HG03139 (cell line): ENCODE measurements at regions not wholly inside any gene's neighbourhood (a gene's known extent, or its start where the extent isn't known, plus 50 kb on each side); places are given as distances from the start of the nearest gene placed in this dataset.

Experiments
- ATAC-seq: cut with Tn5 transposase; IDR thresholded peaks from one replicate; pipeline ENCODE4 v1.9.1; 2021; ENCODE audit not compliant: unreplicated experiment

DNA sequence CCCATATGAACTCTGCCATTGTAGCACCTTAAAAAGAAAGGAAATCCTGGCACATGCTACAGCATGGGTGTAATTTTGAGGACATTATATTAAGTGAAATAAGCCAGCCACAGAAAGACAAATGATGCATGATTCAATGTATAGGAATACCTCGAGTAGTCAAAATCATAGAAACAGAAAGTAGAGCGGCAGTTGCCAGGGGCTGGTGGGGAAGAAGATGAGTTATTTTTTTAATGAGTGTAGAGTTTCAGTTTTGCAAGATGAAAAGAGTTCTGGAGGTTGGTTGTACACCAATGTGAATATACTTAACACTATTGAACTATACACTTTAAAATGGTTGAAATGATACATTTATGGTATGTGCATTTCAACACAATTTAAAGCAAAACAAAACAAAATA, 133.0 kb downstream of the ZDHHC21 start:
- no peak for ATAC-seq

DNA sequence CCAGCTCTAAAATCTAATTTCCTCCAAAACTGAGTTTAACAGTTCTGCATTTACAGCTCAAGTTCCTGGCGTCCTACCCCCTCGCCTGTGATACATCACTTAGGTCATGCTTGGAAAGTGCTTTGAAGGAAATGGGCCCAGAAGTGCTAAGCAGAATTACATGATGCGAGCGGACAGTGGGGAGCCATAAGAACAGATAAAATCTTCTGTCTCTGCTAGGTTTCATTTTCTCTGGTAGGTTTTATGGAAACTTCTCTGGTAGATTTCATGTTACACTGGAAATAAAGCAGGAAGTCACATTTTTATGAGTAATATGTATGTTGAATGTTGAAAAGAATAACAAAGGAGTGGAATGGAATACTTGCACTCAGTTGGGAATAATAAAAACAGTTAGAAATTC, 138.3 kb downstream of the ZDHHC21 start:
- ATAC-seq: no peak

DNA sequence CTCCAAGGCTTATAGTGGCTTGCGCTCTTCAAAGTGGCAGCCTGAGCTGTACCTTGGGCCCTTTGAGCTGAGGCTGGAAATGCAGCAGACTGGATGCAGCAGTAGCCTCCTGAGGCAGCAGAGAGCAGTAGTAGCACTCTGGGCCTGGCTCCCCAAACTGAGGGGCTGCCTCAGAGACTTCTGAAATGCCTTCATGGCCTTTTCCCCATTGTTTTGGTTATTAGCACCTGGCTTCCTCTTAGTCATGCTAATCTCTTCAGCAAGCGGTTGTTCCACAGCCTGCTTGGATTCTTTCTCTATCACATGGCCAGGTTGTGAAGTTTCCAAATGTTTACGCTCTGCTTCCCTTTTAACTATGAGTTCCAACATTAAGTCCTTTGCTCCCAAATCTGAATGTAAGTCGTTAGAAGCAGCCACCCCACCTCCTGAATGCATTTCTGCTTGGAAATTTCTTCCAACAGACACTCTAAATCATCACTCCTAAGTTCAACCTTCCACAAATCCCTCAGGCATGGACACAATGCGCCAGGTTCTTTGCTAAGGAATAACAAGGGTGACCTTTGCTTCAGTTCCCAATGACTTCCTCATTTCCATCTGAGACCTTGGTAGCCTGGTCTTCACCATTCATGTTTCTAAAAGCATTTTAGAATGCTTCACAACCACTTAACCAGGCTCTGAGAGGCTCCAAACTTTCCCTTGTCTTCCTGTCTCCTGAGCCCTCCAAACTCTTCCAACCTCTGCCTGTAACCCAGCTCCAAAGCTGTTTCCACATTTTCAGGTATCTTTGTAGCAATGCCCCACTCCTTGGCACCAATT, 145.8 kb downstream of the ZDHHC21 start:
- ATAC-seq: no peak

DNA sequence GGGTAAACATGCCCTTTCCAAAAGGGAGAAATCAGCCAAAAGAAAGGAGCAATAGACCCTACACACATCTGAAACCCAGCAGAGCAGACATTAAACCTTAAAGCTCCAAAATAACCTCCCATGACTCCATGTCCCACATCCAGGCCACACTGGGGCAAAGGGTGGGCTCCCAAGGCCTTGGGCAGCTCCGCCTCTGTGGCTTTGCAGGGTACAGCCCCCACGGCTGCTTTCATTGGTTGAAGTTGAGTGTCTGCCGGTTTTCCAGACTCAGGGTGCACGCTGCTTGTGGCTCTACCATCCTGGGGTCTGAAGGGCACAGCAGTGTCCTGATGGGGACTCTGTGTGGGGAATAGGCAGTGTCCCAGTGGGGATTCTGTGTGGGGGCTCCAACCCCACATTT, 146.5 kb downstream of the ZDHHC21 start:
- ATAC-seq: no peak

DNA sequence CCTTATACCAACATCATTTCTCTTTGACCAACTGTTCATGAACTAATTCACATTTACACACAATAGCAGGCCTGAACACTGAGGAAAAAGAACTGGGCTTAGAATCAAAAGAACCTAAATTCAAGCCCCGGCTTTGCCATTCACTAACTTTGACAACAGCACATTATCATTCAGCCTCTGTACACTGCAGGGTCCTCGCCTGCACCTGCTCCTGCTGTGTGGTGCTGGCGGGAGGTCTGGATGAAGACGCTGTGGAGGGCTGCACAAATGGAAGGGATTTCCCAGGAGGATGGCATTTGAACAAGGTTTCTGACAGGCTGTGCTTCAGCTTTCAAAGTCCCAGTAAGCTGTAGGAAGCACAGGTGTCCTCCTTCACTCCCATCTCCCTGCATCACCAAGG, 151.2 kb downstream of the ZDHHC21 start:
- ATAC-seq: no peak

DNA sequence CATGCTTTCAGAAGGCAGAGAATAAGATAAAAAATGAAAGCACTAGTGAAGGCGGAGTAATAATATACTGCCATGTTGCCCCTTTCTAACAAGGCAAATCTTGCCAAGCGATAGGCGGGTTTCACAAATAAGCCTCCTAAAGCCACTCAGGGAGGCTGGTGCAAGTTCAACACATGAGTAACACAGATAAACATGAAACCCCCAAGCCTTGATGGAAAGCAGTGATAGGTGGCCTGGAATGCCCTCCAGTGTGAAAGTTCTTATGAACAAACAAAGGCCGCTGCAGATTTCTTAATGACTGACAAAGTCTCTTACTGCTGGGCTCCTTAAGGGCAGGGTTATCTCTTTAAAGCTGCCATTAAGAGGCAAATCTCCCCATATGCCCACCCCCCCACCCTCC, 154.7 kb downstream of the ZDHHC21 start:
- no peak for ATAC-seq

DNA sequence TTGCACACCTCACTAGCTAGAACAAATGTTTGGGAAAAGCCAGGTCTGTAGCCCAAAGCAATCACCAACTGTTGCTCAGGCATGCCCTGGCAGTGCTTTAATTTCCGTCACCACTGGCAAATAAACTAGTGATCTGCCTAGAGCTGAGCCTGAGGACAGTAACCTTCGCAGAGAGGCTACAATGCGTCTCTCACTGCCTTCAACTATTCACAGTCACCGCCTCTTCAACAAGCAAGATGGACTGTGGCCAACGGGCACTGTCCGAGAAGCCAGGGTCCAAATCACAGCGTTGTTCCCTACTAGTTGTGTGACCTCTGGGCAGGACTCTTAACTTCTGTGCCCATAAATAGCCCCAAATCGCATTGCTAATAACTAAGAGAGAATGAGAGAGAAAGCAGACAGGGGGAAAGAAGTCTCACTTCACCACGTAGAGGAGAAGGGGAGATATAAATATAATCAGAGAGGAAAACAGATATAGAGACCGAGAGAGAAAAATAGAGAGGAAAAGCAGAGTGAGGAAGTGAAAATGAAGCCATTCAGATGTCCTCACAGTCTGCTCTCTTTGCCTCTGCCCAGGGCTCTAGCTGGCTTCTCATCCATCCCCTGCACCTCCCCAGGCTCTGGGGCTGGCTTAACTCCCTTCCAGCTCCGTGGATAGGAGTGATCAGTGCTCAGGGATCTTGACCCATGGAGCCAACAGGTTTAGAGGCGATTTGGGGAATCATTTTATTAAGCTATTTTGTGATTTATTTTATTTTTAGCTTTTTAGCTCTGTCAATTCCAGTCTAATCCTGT, 157.9 kb downstream of the ZDHHC21 start:
- ATAC-seq: no peak

DNA sequence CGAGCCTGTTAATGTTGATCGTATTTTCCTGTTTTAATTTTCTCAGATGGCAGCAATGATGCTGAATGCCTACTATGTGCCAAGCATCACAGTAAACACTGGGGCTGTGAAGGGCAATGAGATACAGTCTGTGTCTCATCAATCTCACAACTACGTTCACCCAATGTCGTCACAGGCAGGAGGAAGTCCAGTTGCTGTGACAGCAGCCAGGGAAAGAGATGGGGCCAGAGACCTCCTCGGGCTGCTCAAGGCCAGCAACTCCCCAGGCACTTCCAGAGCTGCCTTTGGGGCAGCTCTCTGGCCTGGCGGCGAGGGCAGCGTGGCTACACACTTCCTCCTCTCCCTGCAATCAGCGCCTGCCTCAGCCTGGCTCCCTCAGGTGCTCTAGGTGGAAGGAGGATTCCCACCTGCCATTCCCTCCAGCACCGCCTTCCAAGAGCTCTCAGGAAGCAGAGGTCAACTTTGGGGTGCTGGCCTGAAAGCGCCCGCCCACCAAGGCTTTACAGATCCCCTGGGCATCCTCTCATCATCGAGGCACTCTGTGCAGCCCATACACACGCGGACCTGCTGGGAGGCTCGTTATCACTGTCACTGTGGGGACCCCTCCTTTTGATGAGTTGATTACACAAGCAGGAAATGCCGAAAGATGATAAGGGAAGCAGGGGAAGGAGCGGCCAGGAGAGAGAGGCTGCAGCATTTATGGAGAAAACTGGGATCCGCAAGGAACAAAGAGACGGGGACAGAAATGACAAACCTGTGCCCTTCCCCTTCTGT, 159.2 kb downstream of the ZDHHC21 start:
- no peak for ATAC-seq

DNA sequence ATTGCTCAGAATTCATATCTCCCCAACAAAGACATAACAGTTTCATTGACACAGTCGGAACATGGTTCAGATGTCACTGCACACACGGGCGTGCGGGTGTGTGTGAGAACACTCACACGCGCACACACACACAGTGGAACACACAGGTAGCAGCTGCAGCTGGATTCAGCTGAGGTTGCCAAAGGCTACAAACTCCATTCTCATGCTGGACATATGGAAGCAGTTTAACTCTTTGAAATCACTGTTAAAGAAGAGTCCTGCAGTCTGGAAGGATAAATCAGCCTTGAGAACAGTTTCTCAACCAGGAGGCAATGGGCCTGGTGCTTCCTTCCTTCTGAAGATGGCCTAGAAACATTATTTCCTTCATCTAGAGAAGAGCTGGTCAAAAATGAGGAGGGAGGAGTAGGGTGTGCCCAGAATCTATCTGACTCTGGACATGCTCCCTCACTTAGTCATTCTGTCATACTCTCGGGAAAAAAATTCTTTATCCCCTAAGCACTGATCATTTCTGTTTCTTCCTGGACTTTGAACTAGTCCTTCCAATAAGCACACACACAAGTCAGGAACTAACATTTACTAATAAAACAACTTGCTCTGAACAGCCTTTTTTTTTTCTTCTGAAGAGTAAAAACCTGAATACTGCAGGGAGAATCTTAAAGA, 160.6 kb downstream of the ZDHHC21 start:
- no peak for ATAC-seq

DNA sequence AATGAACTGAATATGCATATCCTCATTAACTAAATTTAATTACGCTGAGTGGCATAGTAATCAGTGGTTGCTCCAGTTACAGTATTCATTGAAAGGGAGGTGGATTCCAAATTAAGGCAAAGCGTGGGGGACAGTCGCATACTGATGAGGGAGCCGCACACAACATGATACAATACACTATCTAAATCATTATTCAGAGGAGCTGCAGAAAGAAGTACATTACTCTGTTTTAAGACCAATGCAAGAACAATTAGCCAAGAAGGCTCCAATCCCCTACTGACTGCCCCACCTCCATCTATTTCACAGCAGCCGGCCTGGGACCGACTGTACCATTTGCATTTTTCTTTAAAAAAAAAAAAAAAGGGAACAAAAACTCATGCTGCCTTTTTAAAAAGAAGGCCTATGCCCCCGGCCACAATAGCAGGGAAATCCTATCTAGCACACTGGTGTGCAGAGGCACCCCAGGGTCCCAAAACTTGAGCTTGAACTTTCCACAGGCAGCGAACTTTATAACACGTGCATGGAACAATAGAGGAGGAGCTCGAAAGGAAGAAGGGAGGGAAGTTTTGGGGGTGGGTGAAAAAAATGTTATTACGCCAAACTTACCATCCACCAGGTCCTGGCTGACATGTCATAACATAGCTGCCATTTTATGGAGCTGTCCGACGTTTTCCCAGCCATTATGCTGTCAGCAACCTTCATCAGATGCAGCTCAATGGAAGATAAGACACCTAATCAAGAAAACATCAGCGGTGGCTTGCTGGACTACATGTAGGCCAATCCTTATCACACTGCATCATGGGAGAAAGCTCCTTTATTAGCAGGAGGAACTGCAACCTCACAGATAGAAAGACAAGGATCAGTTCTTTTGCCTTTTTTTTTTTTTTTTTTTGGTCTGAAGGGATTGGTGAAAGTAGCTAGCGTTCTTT, 161.6 kb downstream of the ZDHHC21 start:
- ATAC-seq: no peak

DNA sequence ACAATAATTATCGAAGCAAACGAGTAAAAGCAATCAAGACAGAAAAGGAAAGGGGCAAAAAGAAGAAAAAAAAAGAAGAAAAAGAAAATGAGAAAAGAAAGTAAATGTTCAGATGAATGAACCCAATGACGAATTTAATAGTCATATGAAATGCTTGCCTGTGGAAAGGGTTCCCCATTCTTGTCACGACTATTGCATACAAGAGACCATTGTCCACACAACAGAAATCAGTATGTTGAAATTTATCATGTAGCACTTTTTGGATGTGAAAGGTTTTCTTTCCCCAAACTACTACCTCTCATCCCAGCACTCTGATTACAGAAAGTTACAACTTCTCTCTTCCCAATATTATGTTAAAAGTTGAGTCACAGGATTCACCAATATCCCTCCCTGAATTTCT, 162.4 kb downstream of the ZDHHC21 start:
- ATAC-seq: no peak

DNA sequence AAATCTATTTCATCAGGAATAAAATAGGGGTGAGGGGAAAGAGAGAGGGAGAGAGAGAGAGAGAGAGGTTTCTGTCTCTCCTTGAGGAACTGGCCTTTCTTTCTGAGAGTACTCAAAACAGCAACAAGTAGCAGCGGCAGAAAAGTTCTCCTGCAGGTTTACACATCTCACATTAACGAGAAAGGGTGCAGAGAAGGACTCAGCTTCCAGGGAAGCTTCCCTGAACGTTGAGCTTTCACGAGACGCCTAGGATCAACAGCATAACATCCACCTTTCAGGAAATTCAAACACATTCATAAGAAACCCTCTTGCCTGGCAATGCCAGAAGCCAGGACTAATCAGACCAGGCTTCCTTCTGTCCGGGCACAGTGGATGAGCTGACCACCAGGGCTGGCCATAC, 162.9 kb downstream of the ZDHHC21 start:
- no peak for ATAC-seq

DNA sequence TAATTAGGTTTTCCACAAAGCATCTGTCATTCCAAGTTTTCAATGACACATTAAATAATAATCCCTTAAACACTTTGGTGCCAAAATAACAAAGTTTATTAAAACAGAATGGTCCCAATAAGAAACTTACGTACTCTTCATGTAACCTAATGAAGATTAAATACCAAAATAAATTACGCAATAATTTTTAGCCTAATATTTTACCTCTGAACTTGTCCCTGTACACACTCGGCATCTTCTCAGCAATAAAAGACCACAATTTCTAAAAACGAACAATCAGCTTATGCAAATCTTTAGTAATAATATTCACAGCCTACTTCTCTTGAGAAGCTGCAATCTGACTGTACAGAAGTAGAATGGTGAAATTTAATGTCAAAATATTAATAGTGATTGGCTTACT, 163.6 kb downstream of the ZDHHC21 start:
- no peak for ATAC-seq

DNA sequence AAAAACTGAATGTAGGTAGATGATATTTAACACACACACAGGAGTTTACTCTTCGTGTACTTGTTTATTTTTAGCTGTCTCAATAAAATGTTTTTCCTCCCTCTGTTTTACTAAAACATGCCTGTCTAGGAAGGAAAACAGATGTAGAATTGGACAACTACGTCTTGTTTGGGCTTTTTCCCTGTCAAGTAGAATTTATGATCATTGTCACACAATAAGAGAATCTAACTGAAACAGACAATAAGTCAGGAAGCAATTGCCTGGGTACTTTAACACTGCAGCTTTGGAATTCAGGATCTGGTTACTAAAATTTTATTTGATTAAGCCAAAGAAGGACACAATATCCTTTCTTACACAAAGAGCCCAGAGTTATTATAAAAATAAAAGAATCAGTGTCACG, 164.2 kb downstream of the ZDHHC21 start:
- no peak for ATAC-seq

DNA sequence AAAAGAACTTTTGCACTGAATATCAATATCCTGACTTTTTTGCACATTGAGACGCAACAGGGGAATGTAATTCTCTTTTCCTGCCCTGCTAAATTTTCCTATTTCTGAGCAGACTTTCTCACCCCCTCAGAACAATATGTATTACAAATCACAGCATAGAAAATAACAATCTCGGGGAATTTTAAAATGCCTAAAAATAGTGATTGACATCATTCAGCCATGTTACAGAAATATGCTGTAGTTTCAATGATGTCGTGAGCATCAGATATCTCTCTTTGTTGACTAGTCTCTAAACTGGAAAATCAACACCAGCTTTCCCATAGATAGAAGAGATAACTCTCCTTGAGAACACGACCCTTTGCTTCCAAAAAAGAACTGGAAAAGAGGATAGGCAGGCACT, 166.7 kb downstream of the ZDHHC21 start:
- no peak for ATAC-seq

DNA sequence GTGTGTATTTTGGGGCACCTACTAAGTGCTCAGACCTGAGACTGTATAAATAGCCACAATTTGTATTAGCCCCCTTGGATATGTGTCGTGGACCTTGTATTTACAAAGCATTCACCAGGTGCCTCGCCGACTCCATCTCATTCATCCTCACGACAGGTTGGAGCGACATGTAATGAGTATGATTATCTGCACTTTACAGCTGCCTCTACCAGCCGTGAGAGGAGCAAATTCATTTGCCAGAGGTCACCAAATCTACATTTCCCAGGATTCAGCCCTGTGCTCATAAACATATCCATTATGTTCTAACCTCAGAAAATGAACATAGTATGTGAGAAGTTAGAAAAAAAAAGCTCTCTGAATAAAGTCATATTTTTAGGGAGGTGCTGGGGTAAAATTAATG, 167.4 kb downstream of the ZDHHC21 start:
- no peak for ATAC-seq

DNA sequence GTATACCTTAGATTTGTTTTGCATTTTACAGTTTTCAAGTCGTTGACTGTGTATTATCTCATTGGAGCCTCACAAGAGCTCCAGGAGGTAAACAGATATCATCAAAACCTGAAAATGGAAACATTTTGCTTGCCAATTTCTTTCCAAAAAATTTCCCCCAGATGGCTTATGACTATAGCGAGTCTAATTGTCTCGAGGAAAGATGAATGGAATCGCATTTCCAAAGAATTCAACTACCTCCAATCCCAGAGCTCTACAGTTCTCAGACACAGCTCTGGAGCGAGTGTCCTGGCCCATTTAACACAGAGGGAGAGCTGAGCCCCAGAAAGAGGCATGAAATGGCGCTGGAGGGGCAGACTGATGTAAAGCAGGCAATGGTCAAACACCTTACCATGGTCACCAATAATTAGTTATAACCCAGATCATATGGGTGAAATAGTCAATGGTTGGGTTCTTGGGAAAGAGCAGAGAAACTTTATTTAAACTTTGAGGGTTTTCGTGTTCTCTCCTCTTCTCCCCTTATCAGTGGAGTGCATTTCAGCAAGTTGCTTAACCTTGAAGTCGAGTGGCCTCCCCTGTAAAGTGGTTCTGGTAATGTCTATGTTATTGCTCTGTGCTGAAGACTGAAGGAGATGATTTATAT, 168.2 kb downstream of the ZDHHC21 start:
- no peak for ATAC-seq

DNA sequence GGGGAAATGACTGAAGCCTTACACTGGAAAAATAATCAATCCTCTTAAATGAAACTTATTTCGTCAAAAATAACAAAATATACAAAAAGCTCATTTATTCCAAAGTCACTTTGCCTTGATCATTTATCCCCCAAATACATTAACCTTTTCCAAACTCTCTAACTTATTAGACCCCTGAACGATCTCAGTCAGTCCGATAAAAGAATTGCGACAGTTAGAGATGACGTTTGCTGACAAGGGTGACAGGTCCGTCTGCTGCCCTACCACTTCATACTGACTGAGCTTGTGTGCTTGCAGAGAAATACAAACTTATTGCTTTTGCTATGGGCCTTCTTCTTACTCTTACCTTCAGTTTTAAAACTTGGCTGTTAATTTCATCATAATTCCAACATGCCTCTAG, 169.7 kb downstream of the ZDHHC21 start:
- ATAC-seq: no peak

DNA sequence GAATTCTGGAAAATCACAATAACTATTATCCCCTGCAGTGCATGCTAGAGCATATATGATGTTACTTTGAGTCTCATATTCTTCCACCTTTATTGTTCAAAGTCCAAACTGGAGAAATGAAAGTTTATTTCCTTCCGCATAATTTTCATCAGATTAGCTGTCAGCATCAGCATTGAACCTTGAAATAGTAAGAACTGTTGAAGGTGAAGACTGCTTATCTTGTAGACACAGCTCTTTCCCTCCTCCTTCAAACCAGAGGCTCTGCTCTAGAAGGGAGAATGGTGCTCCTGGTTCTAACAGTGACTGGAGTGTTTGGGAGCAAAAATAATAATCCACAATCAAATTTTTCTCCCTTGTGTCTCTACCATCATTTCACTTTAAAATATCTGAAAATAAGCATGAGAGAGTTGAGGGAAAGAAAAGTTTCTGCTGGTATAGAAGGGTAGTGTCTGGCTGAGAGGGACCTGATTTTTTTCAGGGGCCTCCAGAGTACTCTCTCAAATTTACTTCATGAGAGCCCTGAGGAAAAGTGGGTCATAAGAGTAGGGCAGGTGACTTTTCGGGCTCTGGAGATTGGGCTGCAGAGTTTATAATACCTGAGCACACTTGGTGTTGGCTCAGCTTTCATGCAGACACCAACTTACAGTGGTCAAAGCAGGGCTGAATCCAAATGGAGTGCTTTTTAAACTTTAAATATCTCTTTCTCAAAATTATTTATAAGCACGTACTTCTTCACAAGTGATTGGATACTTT, 170.4 kb downstream of the ZDHHC21 start:
- no peak for ATAC-seq
